HL-60 (cell line): ENCODE measurements at regions not wholly inside any gene's neighbourhood (a gene's known extent, or its start where the extent isn't known, plus 50 kb on each side); places are given as distances from the start of the nearest gene placed in this dataset.

Source experiments
- DNase-seq, 2 experiments: peaks; one replicate each; pipeline ENCODE4 v3.0.0-alpha.2; 2010 to 2020; ENCODE audit warnings: low read depth in 1 of 2, low spot score in 1 of 2
- H3K27ac ChIP-seq: fragments of 250-450 bp; sonication (Bioruptor Pico); replicated peaks from 2 replicates; pipeline ENCODE4 v1.5.1; 2020; ENCODE audit warnings: mild to moderate bottlenecking, moderate library complexity
- H3K27me3 ChIP-seq: fragments of 250-450 bp; sonication (Bioruptor Pico); 2 replicates; pipeline ENCODE4 v1.5.1; 2021; ENCODE audit warnings: mild to moderate bottlenecking, moderate library complexity; ENCODE audit not compliant: insufficient read depth, poor library complexity, severe bottlenecking
- H3K4me3 ChIP-seq: replicated peaks from 2 replicates; pipeline ENCODE4 v1.5.1; 2011; ENCODE audit warnings: mild to moderate bottlenecking, control low read depth, low read length; ENCODE audit not compliant: insufficient read depth
- CTCF ChIP-seq: IDR thresholded peaks from one replicate; pipeline ENCODE4 v1.5.1; 2011; ENCODE audit warnings: low read length, control low read depth, inconsistent platforms; ENCODE audit not compliant: insufficient read depth
- GABPA ChIP-seq: IDR thresholded peaks from 2 replicates; pipeline ENCODE4 v1.6.1; 2012; ENCODE audit warnings: low read depth
- POLR2AphosphoS5 ChIP-seq: IDR thresholded peaks from 2 replicates; pipeline ENCODE4 v1.6.1; 2012; ENCODE audit warnings: low read depth
- REST ChIP-seq: IDR thresholded peaks from 2 replicates; pipeline ENCODE4 v1.6.1; 2012; ENCODE audit warnings: low read depth; ENCODE audit not compliant: insufficient replicate concordance
- SPI1 ChIP-seq: IDR thresholded peaks from 2 replicates; pipeline ENCODE4 v1.6.1; 2012; ENCODE audit warnings: low read depth, mild to moderate bottlenecking, borderline replicate concordance

- Histone ChIP-seq H3K27me3 (peaks cover 5% of the 10 kb centered on the region), H3K27ac (no peak overlapping the region), H3K4me3 (no peak overlapping the region)
- TF ChIP-seq GABPA (no peak), SPI1 (no peak), REST (no peak), CTCF (no peak), POLR2AphosphoS5 (no peak)
- no peak for DNase-seq
Measured at GRCh38 chr18:78875778-78876650, 103.6 kb upstream of the SALL3 start.

GRCh38 chr18:78876868-78877267, 102.8 kb upstream of the SALL3 start:
- H3K27ac ChIP-seq, result no peak overlapping the region
- TF ChIP-seq CTCF (no peak), REST (no peak), GABPA (no peak)
- H3K4me3 ChIP-seq, result no peak overlapping the region
- no peak for DNase-seq
- H3K27me3 ChIP-seq, result peaks cover 5% of the 10 kb centered on the region

GRCh38 chr18:78878335-78878734, 101.3 kb upstream of the SALL3 start:
- no peak for TF ChIP-seq REST
- TF ChIP-seq SPI1, result no peak
- TF ChIP-seq POLR2AphosphoS5, result no peak
- no peak for TF ChIP-seq GABPA
- TF ChIP-seq CTCF, result no peak
- Histone ChIP-seq H3K4me3 (no peak overlapping the region), H3K27me3 (peaks cover 5% of the 10 kb centered on the region), H3K27ac (no peak overlapping the region)
- DNase-seq, result no peak
